GM23338 (cell line): ENCODE measurements at regions not wholly inside any gene's neighbourhood (a gene's known extent, or its start where the extent isn't known, plus 50 kb on each side); places are given as distances from the start of the nearest gene placed in this dataset.

ENCODE experiments used
- CTCF ChIP-seq, 2 experiments: fragments of 200-600 bp in 1 of 2; sonication (generic) in 1 of 2; conservative IDR thresholded peaks; 2 replicates each; pipeline versions ENCODE4 v1.5.1 to v1.6.1; 2016 to 2017; ENCODE audit warnings: antibody characterized with exemption in 2 of 2, low read depth in 2 of 2, mild to moderate bottlenecking in 2 of 2, moderate library complexity in 1 of 2
- EZH2 ChIP-seq: fragments of 200-600 bp; sonication (generic); IDR thresholded peaks from one replicate; pipeline ENCODE4 v1.8.0; 2017; ENCODE audit warnings: antibody characterized with exemption, mild to moderate bottlenecking, low read depth; ENCODE audit not compliant: unreplicated experiment
- EZH2phosphoT487 ChIP-seq: fragments of 200-600 bp; sonication (generic); IDR thresholded peaks from one replicate; pipeline ENCODE4 v1.8.1; 2018; ENCODE audit warnings: antibody characterized with exemption; ENCODE audit not compliant: unreplicated experiment
- TF ChIP-seq, protein P1 (sequence below): IDR thresholded peaks from one replicate; pipeline ENCODE4 v1.6.1; 2018; ENCODE audit warnings: antibody characterized with exemption; ENCODE audit not compliant: unreplicated experiment

- TF ChIP-seq, protein P1, sequence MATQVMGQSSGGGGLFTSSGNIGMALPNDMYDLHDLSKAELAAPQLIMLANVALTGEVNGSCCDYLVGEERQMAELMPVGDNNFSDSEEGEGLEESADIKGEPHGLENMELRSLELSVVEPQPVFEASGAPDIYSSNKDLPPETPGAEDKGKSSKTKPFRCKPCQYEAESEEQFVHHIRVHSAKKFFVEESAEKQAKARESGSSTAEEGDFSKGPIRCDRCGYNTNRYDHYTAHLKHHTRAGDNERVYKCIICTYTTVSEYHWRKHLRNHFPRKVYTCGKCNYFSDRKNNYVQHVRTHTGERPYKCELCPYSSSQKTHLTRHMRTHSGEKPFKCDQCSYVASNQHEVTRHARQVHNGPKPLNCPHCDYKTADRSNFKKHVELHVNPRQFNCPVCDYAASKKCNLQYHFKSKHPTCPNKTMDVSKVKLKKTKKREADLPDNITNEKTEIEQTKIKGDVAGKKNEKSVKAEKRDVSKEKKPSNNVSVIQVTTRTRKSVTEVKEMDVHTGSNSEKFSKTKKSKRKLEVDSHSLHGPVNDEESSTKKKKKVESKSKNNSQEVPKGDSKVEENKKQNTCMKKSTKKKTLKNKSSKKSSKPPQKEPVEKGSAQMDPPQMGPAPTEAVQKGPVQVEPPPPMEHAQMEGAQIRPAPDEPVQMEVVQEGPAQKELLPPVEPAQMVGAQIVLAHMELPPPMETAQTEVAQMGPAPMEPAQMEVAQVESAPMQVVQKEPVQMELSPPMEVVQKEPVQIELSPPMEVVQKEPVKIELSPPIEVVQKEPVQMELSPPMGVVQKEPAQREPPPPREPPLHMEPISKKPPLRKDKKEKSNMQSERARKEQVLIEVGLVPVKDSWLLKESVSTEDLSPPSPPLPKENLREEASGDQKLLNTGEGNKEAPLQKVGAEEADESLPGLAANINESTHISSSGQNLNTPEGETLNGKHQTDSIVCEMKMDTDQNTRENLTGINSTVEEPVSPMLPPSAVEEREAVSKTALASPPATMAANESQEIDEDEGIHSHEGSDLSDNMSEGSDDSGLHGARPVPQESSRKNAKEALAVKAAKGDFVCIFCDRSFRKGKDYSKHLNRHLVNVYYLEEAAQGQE, result no peak
- TF ChIP-seq CTCF (conservative IDR thresholded peaks at IDR 0.05; ENCODE audit: low read depth in 2 of 2), result no peak
- TF ChIP-seq EZH2, result no peak
- no peak for TF ChIP-seq EZH2phosphoT487
These were observed 61.9 kb upstream of the ADGRL2 start for GRCh38 chr1:81738875-81739274.
